BLaER1 (cell line): ENCODE measurements at regions not wholly inside any gene's neighbourhood (a gene's known extent, or its start where the extent isn't known, plus 50 kb on each side); places are given as distances from the start of the nearest gene placed in this dataset.
"Not testable (repeated sequence)": the region's sequence is repeated elsewhere in the genome, so short reads cannot be mapped to it uniquely, and the experiment has no call there.

Experiments used
- H3K27ac ChIP-seq: shearing (Covaris generic); formaldehyde crosslinking; 2 replicates; pipeline ENCODE4 v1.8.1; 2022
- H3K27me3 ChIP-seq: shearing (Covaris generic); formaldehyde crosslinking; 2 replicates; pipeline ENCODE4 v1.8.1; 2022
- H3K36me3 ChIP-seq: shearing (Covaris generic); formaldehyde crosslinking; 2 replicates; pipeline ENCODE4 v1.8.1; 2022
- H3K4me1 ChIP-seq: shearing (Covaris generic); formaldehyde crosslinking; 2 replicates; pipeline ENCODE4 v1.8.1; 2022
- H3K4me2 ChIP-seq: shearing (Covaris generic); formaldehyde crosslinking; 2 replicates; pipeline ENCODE4 v1.8.1; 2022
- H3K4me3 ChIP-seq: shearing (Covaris generic); formaldehyde crosslinking; 2 replicates; pipeline ENCODE4 v1.8.1; 2022
- H3K9ac ChIP-seq: shearing (Covaris generic); formaldehyde crosslinking; 2 replicates; pipeline ENCODE4 v1.8.1; 2022
- H3K9me3 ChIP-seq: shearing (Covaris generic); formaldehyde crosslinking; 2 replicates; pipeline ENCODE4 v1.8.1; 2022
- H4K20me1 ChIP-seq: shearing (Covaris generic); formaldehyde crosslinking; 2 replicates; pipeline ENCODE4 v1.8.1; 2022
- Cebpa-rat ChIP-seq: shearing (Covaris generic); IDR thresholded peaks from 2 replicates; pipeline ENCODE4 v1.8.1; 2022

DNA sequence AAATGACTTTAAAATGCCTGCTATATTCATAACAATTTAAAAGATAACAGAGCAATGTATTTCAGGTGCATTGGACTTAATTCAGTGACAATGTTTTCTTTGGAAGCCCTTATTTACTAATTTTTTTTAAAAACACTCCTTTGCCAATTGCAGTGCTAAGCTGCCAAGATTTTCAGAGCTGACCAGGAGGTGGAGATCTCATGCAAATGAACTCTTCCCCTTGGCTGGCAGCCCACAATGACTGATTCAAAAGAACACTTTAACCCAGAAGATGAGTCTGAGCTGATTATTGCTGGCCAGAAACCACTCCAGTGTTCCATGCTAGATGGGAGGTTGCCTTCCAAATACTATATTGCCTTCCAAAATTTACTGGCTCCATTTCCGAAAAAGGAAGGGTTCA, 128.3 kb upstream of the CCNH start:
- TF ChIP-seq Cebpa-rat = no peak
- Histone ChIP-seq H3K4me3 (no peak overlapping the region), H3K4me2 (no peak overlapping the region), H3K9me3 (no peaks in the 10 kb centered on the region), H3K27ac (no peak overlapping the region), H3K9ac (no peak overlapping the region), H3K4me1 (no peaks in the 10 kb centered on the region), H3K36me3 (no peaks in the 10 kb centered on the region), H4K20me1 (no peaks in the 10 kb centered on the region), H3K27me3 (no peaks in the 10 kb centered on the region)

DNA sequence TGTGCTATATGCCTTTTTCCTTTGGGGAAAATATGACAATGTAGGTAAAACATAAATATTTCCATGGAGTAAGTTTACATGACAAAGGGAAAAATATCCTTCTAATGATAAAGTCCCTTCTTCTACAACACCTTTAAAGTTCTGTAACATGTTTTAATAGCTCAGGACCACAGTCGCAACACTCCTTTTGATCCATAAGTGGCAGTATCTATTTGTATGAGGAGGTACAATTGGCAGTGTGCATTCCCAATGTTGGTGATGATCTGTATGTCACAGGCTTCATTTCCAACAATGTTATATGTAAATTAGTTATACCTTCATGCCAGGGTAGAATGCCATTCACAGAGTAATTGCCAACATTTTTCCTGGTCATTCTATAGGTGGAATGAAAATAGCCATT, 127.1 kb upstream of the CCNH start:
- Histone ChIP-seq H3K4me3 (no peak overlapping the region), H3K9ac (no peak overlapping the region), H3K9me3 (no peaks in the 10 kb centered on the region), H3K4me1 (no peaks in the 10 kb centered on the region), H3K27me3 (no peaks in the 10 kb centered on the region), H3K4me2 (no peak overlapping the region), H4K20me1 (no peaks in the 10 kb centered on the region), H3K36me3 (no peaks in the 10 kb centered on the region), H3K27ac (no peak overlapping the region)
- TF ChIP-seq Cebpa-rat = no peak

DNA sequence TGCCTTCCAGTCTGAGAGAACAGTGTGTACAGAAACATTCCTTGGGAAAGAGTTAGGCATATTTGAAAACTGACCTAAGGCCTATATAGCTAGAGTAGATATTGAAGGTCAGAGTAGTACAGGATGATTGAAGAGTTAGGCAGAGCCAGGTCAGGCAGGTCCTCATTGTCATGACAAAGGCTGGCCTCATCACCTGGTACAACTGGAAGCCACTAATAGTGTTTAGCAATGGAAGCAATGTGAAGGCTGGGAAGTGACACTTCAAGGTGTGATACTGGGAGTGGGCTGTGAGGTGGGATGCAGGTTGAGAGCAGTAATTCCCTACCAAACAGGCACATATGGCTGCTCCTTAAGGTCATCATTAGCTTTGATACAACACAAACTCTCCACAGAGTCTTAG, 123.6 kb upstream of the CCNH start:
- H3K4me1 ChIP-seq = no peaks in the 10 kb centered on the region
- H3K4me3 ChIP-seq = no peak overlapping the region
- no peak overlapping the region for H3K9ac ChIP-seq
- no peaks in the 10 kb centered on the region for H4K20me1 ChIP-seq
- H3K27ac ChIP-seq = no peak overlapping the region
- no peaks in the 10 kb centered on the region for H3K36me3 ChIP-seq
- no peaks in the 10 kb centered on the region for H3K9me3 ChIP-seq
- TF ChIP-seq Cebpa-rat = no peak
- H3K27me3 ChIP-seq = no peaks in the 10 kb centered on the region
- H3K4me2 ChIP-seq = no peak overlapping the region

DNA sequence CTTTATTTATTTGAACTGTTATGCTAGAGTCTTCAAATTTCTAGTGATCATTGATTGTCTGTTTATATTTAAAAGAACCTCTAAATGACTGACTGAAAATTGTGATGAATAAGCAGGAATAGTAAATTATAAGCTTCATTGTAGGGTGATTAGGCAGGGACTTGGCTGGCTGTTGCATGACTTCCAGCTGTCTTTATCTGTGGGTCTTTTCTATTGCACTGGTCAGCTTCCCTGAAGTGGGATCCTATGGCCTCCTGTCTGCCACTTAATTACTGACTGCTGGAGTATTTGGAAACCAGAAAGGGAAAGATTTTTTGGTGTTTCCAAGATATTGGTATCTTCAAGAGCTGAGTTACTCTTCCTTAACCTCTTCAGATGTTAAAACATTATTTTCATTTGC, 123.0 kb upstream of the CCNH start:
- Histone ChIP-seq H3K27ac (no peak overlapping the region), H3K4me1 (no peaks in the 10 kb centered on the region), H3K4me3 (no peak overlapping the region), H3K36me3 (no peaks in the 10 kb centered on the region), H3K4me2 (no peak overlapping the region), H3K9me3 (no peaks in the 10 kb centered on the region), H3K9ac (no peak overlapping the region), H4K20me1 (no peaks in the 10 kb centered on the region), H3K27me3 (no peaks in the 10 kb centered on the region)
- TF ChIP-seq Cebpa-rat = no peak

DNA sequence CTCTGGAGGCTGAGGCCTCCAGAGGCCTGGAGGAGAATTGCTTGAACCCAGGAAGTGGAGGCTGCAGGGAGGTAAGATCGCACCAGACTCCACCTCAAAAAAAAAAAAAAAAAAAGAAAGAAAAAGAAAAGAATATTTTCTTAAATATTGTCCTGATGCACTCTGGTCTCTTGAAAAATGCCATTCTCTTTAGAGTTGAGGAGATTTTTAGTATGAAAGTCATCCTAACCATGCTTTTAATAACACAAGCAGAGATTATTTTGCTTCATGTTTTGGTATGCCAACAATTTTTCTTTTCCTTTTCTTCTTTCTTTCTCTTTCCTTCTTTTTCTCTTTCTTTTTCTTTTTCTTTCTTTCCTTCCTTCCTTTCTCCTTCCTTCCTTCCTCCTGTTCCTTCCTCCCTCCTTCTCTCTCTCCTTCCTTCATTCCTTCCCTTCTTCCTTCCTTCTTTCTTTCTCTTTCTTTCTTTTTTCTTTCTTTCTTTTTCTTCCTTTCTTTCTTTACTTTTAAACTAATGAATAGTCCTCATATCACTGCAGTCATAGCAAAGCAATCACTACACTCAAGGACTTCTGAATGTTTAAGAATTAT, 116.9 kb upstream of the CCNH start:
- no peak for TF ChIP-seq Cebpa-rat
- no peaks in the 10 kb centered on the region for H3K27me3 ChIP-seq
- no peak overlapping the region for H3K27ac ChIP-seq
- no peaks in the 10 kb centered on the region for H4K20me1 ChIP-seq
- no peak overlapping the region for H3K4me2 ChIP-seq
- no peaks in the 10 kb centered on the region for H3K36me3 ChIP-seq
- no peak overlapping the region for H3K9ac ChIP-seq
- H3K4me1 ChIP-seq = no peaks in the 10 kb centered on the region
- no peak overlapping the region for H3K4me3 ChIP-seq
- no peaks in the 10 kb centered on the region for H3K9me3 ChIP-seq

DNA sequence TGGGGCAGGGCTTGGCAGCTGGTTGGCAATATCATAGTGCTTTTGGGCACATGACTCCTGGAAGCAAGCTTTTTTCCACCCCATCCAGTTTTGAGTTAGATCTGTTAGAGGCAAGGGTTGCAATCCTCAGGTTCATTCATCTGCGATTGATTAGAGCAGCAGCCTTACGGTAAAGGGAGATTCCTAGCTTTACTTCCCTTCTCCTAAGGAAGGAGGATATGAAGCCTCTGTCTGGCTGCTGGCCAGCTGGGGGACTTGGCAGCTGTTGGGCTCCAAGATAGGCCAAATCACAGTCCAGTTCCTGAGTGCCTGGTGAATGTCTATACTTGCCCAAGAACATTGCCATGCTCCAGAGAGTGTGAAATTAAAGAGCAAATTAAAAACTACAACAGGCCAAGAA, 113.4 kb upstream of the CCNH start:
- Histone ChIP-seq H3K36me3 (no peaks in the 10 kb centered on the region), H3K4me2 (no peak overlapping the region), H3K4me1 (no peaks in the 10 kb centered on the region), H3K9ac (no peak overlapping the region), H3K9me3 (no peaks in the 10 kb centered on the region), H3K27me3 (no peaks in the 10 kb centered on the region), H4K20me1 (no peaks in the 10 kb centered on the region), H3K27ac (no peak overlapping the region), H3K4me3 (no peak overlapping the region)
- no peak for TF ChIP-seq Cebpa-rat

DNA sequence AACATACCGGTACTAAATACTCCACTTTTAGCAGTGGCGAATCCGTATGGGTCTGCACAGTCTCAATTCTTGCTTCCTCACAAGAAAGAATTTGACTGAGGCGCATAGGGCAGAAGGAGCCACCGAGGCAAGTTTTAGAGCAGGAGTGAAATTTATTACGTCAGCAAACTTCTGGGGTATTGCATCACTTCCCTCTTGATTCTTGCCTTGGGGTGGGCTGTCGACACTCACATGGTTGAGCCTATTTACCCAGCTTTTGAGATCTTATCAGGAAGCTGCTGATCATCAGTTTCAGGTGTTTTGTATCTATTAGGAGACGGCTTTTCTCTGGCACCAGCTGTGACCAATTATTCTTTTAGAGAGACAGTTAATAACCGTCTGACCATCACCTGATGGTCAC, 111.5 kb upstream of the CCNH start:
- Histone ChIP-seq H3K4me3 (no peak overlapping the region), H3K4me1 (no peaks in the 10 kb centered on the region), H3K9ac (no peak overlapping the region), H4K20me1 (no peaks in the 10 kb centered on the region), H3K27ac (no peak overlapping the region), H3K27me3 (no peaks in the 10 kb centered on the region), H3K9me3 (no peaks in the 10 kb centered on the region), H3K36me3 (no peaks in the 10 kb centered on the region), H3K4me2 (no peak overlapping the region)
- peak; percentile 58; the same call in 1 of the 2 replicates for TF ChIP-seq Cebpa-rat

DNA sequence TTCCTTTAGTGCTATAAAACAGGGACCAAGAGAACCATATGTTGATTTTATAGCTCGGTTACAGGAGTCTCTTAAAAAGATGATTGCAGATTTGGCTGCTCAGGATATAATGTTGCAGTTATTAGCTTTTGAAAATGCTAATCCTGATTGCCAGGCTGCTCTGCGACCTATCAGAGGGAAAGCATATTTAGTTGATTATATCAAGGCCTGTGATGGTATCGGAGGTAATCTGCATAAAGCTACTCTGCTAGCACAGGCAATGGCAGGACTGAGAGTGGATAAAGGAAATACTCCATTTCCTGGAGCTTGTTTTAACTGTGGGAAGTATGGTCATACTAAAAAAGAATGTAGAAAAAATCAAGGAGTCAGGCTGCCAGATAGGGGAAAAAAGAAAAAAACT, 99.0 kb upstream of the CCNH start:
- H3K9ac ChIP-seq, H4K20me1 ChIP-seq, H3K4me1 ChIP-seq, H3K27me3 ChIP-seq, H3K4me2 ChIP-seq, H3K4me3 ChIP-seq, H3K36me3 ChIP-seq, H3K27ac ChIP-seq: not testable (repeated sequence)
- H3K9me3 ChIP-seq = peaks cover 15% of the 10 kb centered on the region; the same call in 1 of the 2 replicates

DNA sequence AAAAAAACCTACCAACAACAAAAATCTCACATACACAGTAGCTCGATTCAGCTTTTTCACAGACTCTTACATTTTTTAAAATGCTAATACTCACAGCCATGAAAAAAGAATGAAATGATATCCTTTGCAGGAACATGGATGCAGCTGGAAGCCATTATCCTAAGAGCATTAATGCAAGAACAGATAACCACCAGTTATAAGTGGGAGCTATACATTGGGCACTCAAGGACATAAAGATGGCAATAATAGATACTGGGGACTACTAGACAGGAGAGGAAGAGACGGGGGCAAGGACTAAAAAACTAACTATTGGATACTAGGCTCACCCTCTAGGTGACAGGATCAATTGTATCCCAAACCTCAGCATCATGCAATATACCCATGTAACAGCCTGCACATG, 90.3 kb upstream of the CCNH start:
- Histone ChIP-seq H3K4me3 (no peak overlapping the region), H3K9ac (no peak overlapping the region), H3K36me3 (no peaks in the 10 kb centered on the region), H3K4me1 (no peaks in the 10 kb centered on the region), H4K20me1 (no peaks in the 10 kb centered on the region), H3K27ac (no peak overlapping the region), H3K4me2 (no peak overlapping the region), H3K9me3 (no peaks in the 10 kb centered on the region), H3K27me3 (no peaks in the 10 kb centered on the region)
- TF ChIP-seq Cebpa-rat = no peak

DNA sequence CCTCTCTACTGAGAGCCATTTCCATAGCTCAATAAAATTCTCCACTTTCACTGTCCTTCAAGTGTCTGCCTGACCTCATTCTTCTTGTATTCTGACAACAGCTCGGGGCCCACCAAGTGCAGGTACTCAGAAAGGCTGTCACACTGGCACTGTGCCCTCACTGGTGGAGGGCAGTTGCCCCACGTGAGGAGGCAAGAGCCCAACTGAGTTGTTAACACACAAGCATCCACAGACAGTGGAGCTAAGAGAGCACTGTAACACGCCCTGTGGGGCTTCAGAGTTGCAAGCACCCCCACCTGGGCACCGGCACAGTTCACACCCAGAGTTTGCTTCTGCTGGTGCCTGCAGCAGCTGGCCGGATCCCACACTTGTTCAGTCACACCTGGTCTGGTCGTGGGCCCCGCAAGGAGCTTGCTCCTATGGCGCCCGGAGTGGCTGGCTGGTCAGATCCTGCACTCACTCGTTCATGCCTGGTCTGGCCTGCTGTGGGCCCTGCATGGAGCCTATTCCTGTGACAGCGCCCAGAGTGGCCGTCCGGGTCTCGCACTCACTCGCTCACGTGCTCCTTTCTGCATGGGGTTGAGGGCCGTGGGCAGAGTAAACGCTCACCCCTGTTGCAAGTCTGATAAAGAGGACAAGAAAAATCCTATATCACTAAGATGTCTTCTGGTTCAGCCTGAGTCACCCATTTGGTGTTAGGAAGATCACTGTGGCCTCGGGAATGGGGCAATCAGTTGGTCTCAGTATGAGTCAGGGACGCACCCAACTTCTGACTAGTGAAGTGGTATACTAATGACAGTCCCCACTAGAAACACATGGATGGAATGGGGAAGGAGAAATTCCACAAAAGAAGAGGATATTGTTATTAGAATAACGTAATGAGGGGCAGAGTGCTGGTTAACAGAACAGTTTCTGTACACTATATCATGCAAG, 87.0 kb upstream of the CCNH start:
- no peaks in the 10 kb centered on the region for H3K27me3 ChIP-seq
- no peak for TF ChIP-seq Cebpa-rat
- no peaks in the 10 kb centered on the region for H3K4me1 ChIP-seq
- H3K36me3 ChIP-seq = no peaks in the 10 kb centered on the region
- no peaks in the 10 kb centered on the region for H4K20me1 ChIP-seq
- H3K9me3 ChIP-seq = peaks cover 5% of the 10 kb centered on the region
- no peak overlapping the region for H3K4me3 ChIP-seq
- H3K27ac ChIP-seq = no peak overlapping the region
- H3K4me2 ChIP-seq = no peak overlapping the region
- no peak overlapping the region for H3K9ac ChIP-seq
